HG03439 (cell line): ENCODE measurements at regions not wholly inside any gene's neighbourhood (a gene's known extent, or its start where the extent isn't known, plus 50 kb on each side); places are given as distances from the start of the nearest gene placed in this dataset.

ENCODE experiments used
- ATAC-seq: cut with Tn5 transposase; IDR thresholded peaks from one replicate; pipeline ENCODE4 v1.9.1; 2021; ENCODE audit warnings: mild to moderate bottlenecking, moderate library complexity; ENCODE audit not compliant: unreplicated experiment

DNA sequence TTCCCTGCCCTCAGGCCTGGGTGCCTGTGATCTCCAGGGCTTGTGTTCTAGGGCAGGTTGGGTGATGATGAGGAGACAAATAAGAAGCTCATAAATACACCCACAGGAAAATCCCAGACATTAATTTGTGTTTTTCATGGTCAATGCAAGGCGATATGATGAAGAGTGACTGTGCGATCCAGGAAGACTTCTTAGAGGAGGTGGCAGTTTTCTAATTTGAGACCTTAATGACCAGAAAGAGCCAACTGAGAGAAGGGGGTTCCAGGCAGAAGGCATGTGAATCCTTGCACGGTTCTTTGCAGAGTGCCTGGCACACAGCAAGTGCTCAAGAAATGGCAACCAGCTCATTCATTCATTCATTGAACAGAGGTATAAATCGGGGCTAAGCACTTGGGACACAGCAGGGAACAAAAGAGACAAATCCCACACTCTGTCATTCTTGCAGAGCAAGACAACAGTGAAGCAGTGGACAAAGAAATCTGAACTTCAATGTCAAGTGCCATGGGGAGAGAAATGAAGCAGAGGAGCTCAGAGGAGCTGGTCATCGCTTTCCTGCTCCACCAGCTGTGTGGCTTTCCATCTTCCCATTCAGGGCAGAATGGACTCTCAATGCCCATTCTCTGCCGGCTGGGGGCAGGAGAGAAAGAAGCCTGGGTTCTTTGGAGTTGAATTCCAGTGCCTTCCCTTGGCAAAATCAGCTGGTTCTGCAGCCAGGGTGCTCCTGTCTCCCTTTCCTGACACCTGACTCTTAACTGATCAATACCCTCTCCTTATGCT is 128.3 kb downstream of the AACS start:
- no peak for ATAC-seq

DNA sequence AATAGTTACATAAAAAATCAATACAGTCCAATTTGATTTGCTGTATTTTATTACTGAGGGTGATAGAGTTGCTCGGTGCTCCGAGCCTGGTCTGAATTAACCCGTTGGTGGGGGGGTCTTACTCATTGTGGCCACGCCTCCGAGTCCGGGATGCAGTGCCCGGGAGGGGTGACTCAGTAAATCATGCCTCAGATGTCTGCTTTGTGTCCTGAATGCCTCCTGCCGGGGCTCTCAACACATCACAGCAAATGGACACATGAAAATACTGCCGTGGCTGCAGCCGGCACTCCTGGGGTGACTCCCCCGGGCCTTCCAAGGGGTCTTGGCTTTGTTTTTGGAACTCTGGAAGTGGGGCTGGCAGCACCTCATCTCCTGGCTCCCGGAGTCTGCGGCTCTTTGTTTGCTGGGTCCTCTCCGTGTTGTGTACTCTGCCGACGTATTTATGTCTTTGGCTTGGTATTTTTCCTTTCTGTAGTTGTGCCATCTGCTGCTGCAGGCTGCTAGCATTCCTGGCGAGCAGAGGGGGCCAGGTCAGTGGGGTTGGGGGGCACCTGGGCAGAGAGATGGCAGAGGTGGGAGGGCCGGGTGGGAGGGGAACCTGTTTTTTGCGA is 129.0 kb downstream of the AACS start:
- ATAC-seq, result no peak

DNA sequence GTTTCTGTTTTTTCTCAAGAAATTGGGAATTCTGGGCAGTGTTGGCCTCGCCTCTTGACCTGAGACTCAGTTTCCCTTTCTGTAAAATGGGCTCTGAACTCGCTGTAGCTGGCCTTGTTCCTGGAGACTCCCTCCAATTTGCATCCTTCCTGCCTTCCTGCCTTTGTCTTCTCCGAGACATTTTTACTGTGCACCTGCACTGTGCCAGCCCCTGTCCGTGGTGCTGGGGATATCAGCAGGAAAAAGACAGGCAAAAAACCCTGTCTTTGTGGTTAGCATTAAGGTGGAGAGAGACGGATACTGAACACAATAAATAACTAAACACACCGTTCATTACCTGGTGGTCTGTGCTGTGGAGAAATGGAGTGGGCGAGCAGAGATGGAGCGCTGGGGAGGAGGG is 129.8 kb downstream of the AACS start:
- ATAC-seq, result no peak

DNA sequence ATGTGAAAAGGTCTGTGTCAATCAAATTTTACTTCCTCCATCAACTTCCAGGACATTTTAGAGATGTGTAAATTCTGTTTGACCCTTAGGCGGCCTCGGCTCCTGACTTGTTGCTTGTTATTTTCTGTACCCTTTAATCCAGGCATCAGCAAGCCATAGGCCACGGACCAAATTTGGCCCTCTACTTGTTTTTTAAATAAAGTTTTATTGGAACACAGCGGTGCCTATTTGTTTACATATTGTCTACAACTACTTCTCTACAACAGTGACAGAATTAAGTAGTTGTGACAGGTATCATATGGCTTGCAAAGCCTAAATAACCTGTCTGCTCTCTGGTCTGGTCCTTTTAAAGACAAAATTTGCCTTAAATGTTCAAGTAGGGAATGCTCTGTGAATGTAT is 132.1 kb downstream of the AACS start:
- no peak for ATAC-seq

DNA sequence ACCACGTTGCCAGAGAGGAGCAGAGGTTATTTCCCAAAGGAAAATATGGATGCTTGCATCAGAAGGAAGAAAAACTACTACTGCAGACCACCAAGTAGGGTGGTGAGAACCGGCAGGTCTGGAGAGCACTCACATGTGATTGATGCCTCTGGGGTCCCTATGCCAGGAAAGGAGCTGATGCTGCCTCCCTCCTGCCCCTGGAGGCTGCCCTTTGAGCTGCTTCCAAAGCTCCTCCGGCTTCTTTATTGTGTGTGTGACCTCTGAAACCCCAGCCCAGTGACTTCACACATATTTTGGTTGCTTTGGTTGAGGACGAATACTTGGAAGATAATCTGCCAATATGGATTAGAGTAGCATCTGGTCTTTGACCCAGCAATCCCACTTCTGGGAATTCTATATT is 133.4 kb downstream of the AACS start:
- no peak for ATAC-seq

DNA sequence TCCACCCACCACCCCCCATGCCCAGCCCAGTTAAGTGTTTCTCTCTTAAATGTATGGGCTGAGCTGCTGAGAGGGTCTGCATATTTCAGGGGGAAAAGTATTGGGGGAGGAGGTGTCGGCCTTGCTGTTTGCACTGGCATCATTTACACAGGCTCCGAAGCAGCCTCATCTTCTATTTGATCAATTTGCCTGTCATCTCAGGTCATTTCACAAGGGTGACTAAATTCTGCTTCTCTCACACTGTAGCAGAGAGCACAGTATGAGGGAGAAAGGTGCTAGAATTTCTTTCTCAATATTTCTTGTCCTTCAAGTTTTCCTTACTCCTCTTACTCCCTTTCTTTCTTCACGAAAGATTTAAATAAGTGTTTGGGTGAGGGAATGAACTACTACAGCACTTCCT is 135.9 kb downstream of the AACS start:
- no peak for ATAC-seq

DNA sequence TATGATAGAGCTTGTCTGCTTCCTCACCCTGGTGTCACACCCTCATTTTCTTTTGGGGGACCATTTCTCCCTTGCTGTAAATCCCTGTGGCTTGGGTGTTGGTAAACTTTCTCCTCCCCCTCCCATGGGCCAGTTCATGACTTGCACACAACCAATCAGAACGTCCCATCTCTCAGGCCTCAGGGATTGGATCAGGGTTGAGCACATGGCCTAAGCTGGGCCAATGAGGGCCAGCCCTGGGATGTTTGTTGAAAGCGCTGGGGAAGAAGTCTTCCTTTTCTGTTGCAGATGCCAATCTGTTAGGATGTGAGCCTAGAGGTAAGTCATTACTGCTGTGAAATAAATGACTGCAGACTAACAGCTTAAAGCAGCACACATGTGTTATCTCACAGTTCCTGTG is 136.7 kb downstream of the AACS start:
- no peak for ATAC-seq

DNA sequence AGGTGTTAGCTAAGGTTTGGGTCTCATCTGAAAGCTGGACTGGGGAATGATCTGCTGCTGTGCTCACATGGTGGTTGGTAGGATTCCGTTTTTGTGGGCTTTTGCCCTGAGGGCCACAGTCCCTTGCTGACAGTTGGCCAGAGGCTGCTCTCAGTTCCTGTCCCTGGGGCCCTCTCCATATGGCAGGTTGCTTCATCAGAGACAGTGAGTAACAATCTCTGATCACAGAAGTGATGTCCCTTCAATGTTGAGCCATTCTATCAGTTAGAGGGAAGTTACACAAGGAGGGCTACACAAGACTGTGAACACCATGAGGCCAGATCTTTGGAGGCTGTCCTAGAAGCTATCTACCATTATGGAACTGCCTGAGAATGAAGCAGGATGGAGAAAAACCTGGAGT is 137.2 kb downstream of the AACS start:
- ATAC-seq, result no peak

DNA sequence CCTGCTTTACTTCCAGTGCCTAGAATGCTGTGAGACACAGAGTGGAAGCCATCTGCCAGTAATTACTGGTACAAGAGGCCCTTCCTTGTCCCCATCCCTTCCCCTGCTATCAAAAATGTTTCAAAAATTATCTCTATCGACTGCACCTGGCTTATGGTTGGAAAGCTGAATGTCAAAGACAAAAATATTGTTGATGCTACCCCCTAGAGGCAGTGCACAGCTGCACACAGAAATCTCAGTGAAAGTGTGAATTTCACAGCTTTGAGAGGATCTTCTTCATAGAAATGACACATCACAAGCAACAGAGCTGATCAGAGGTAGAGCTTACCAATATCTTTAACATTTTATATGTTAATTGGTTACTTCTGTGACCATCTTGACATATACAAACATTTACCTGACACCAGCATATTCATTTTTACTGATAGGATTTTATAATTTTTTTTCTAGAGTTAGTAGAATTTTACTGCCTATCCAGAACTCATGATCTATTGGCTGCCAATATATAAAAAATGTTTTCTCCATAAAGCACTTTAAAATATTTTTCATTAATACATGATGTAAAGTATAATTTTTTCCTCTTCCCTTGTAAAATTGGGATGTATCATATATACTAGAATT is 138.0 kb downstream of the AACS start:
- ATAC-seq, result no peak

DNA sequence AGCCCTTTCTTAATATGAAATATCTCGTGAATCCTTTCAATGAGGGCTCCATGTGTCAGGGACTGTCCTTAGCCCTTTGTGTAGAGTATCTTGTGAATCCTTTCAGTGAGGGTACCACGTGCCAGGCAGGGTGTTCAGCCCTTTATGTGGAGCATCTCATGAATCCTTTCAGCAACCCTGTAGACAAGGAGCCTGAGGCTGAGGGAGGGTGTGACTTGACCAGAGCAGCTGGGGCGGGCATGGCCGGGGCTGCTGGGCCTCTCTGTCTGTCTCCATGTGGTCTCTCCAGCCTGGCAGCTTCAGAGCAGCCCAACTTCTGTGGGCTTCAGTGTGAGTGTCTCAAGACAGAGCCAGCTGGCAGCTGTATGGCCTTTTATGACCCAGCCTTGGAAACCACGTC is 140.2 kb downstream of the AACS start:
- no peak for ATAC-seq

DNA sequence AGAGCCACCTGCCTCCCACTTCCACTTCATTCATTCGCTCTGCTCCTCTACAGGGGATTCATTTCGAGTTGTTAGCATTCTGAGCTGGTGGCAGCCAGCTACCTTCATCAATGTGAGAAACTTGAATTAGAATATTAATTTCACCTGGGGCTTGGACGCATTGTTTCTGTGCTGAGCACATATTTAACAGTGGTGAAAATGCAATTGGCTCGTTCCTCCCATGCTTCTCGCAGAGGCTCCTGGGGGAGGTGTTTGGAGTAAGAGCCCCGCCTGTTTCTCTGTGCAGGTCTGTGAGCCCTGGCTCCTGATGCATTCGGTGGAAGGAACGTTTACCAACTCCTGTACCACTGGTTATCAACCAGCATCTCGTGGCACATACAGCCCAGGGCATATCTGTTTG is 141.5 kb downstream of the AACS start:
- no peak for ATAC-seq

DNA sequence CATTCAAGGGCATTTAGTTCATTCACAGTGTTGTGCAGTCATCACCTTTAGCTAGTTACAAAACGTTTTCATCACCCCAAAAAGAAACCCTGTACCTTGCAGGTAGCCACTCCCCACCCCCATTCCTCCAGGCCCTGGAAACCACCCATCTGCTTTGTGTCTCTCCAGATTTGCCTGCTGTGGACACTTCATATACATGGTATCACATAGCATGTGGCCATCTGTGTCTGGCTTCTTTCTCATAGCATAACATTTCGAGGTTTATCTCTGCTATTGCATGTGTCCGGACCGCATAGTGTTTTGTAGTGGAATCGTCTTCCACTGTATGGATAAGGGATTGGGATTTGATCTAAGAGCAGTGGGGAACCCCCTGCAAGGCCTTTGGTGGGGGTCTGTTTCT is 143.1 kb downstream of the AACS start:
- no peak for ATAC-seq

DNA sequence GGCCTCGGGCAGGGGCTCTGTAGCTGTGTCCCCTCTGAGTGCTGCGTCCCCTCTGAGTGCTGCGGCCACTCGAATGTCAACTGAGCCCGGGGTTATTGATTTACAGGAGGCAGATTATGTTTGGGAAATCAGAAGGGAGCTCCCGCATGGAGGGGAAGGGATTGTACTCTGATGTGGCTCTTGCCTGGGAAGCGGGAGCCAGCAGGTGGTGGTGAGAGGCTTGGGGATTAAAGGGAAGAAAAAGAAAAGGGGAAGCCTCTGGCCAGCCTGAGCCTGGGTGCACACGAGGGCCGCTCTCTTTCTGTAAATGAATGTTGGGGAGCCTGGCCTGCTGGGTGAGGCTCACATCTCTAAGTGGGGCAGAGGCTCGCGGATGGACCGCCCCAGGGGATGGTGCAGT is 143.7 kb downstream of the AACS start:
- no peak for ATAC-seq

DNA sequence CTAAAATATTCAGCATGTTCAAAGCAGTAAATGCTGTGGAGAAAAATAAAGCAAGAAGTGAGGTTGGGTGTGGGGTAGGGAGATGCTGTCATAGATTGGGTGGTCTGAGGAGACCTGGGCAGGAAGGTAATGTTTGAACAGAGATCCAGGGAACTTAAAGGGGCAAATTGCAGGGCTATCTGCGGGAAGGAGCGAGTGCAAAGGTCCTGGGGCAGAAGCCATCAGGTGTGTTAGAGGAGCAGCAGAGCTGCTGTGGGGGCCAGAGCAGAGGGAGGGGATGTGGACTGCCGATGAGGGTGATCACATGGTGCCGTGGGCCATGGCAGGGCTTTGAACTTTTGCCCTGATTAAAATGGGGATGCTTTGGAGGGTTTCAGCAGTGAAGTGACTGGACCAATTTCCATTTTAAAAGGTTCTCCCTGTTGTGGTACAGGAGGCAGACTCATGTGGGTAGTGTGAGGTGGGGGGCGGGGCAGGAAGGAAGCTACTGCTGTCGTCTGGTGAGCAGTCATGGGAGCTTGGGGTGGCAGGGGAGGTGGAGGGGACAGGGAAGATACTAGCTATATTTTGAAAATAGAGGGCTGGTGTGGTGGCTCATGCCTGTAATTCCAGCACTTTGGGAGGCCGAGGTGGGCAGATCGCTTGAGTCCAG is 145.0 kb downstream of the AACS start:
- ATAC-seq, result no peak

DNA sequence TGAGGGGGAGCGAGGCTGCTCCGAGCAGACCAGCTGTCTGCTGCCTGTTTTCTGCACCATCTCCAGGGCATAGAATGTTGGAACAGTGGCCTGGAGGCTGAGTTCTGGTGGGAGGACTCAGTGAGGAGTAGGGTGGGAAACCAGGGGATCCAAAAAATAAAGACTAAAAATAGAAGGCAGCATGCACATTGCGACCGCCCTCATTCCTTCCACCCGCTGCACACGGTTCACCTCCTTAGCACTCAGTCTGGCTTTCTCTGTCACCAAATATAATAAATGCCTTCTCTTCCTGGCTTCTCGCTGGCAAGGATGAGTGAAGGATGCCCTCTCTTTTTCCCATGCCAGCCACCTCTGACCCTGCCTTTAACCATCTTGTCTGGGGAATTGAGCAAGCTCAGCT is 146.2 kb downstream of the AACS start:
- no peak for ATAC-seq

DNA sequence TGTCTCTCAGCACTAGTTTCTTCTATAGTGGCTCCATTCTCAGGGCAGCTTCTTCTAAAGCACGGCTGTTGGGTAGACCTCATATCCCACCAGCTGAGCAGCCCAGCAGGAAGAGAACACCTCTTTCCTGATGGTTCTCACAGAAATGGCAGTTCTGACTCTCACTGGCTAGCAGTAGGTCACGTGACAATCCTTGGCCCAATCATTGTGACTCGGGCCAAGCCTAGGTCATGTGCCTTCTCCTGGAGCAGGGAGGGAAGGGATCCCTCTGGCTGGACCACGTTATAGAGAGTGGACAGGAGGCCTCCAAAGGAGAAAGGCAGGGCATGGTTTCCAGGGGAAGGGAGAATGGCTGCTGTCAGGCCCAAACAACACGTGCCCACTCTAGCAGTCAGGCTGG is 149.1 kb downstream of the AACS start:
- ATAC-seq, result no peak

DNA sequence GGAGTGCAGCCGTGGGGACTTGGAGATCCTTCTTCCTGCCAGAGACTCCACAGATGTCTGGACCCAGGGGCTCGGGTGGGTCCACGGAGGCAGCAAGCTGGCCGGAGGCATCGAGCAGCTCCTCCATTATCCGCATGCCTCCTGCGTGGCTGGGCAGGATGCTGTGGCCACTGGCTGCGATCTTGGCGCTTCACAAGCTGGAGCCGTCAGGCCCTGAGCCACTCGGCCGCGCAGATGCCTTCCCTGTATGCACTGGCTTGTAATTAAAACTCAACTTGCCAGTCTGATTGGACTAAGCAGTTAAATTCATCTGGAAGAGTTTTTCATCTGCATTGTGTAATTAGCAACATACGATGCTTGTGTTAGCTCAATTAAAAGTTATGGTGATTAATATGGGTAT is 151.5 kb downstream of the AACS start:
- ATAC-seq, result no peak

DNA sequence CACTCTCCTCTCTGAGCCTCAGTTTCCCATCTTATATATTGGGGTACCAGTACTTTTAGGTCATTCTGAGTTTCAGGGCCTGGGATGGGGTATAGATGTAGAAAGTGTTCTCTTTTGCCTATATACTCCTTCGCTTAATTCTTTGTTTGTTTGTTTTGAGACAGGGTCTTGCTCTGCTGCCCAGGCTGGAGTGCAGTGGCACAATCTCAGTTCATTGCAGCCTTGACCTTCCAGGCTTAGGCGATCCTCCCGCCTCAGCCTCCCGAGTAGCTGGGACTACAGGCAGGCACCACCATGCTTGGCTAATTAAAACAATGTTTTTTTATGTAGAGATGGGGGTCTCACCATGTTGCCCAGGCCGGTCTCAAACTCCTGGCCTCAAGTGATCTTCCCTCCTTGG is 152.1 kb downstream of the AACS start:
- ATAC-seq, result no peak

DNA sequence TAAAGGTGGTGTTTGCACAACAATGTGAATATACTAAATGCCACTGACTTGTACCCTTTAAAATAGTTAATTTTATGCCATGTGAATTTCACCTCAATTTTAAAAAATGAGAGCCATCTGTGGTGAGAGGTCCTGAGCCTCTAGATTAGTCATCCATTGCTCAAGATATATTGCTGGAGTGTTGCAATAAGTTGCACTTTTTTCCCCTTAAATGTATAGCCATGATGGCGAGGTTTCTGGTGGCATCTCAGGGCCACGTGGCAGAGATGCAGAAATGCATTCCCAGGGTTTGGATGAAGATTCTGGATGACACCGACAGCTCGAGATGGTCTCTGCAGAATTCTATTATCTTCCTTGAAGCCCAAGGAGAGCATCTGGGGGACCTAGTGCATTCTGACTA is 153.7 kb downstream of the AACS start:
- no peak for ATAC-seq

DNA sequence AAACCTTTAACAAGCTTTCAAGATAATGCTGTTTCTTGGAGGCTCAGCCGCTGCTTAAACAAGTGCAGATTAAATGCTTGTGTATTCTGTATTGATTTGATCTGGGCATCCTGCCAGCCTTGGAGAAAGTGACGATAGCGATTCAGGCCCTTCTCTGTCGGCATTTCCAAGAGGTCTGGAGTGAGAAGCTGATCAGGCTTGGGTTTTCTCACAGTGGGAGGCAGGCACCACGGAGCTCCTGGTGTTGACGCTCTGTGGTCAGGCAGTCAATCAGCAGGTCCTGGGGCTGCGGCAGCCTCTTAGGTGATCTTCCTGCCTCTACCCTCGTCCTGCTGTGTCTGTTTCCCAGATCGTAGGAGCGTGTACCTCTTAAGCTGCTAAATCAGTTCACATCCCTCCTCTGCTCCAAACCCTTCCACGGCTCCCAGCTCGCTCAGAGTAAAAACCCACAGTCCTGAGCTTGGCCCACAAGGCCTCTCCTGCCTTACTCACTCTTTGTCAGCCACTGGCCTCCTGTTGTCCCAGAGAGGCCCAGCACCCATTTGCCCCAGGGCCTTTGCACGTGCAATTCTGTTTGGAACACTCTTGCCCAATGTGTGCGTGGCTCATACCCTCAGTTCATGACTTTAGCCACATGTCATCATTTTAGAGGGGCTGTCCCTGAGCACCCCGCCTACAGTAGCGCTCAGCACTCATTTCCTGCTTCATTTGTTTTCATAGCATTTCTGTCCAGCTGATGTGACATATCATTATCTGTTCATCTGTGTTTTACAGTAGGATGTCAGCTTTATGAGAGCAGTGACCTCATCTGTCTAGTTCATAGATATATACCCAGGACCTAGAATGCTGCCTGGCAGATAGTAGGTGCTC is 155.4 kb downstream of the AACS start:
- ATAC-seq, result no peak

DNA sequence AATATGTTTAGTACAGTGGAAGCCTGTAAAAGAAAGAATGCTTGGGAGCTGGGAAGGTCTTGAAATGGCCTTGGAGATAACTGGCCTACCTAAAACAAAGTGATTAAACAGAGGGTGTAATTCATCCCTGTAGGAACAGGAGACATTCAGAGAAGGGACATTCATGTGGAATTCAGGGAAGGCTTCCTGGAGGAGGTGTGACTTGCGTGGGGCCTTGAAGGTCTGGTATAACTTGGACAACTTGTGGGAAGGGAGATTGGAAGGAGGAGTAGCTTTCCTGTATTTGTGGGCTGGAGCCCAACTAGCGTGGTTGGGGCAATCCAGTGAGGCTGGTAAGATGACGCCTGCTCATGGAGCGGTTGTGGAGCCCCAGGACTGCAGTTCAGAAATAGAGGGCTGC is 156.4 kb downstream of the AACS start:
- no peak for ATAC-seq
